Gastroesophageal sphincter (tissue), 4 donors: ENCODE measurements at regions not wholly inside any gene's neighbourhood (a gene's known extent, or its start where the extent isn't known, plus 50 kb on each side); places are given as distances from the start of the nearest gene placed in this dataset.

Source experiments
- ATAC-seq: fragments of 150-250 bp; one replicate; pipeline ENCODE4 v1.9.1; 2016; ENCODE audit warnings: mild to moderate bottlenecking, moderate library complexity
- H3K27ac ChIP-seq, 4 donors: fragments of 200-600 bp; sonication (generic) in 3 of 4; 1 replicate in 3 of 4; 2 replicates in 1 of 4; pipeline ENCODE4 v1.5.1; 2016 to 2019
- H3K27me3 ChIP-seq: fragments of 200-600 bp; sonication (generic); one replicate; pipeline ENCODE4 v1.5.1; 2019
- H3K36me3 ChIP-seq, 2 donors: fragments of 200-600 bp; sonication (generic); one replicate each; pipeline ENCODE4 v1.5.1; 2019; ENCODE audit warnings: control low read depth in 1 of 2
- H3K4me1 ChIP-seq, 3 donors: fragments of 200-600 bp; sonication (generic); 1 replicate in 2 of 3; 2 replicates in 1 of 3; pipeline ENCODE4 v1.5.1; 2016 to 2019; ENCODE audit warnings: control low read depth in 2 of 3
- H3K4me3 ChIP-seq, 2 donors: fragments of 200-600 bp; sonication (generic); one replicate each; pipeline ENCODE4 v1.5.1; 2019; ENCODE audit warnings: mild to moderate bottlenecking in 1 of 2, moderate library complexity in 1 of 2
- H3K9me3 ChIP-seq, 3 donors: fragments of 200-600 bp; sonication (generic); one replicate each; pipeline ENCODE4 v1.5.1; 2017 to 2019; ENCODE audit warnings: control low read depth in 2 of 3
- EP300 ChIP-seq: sonication (generic); formaldehyde crosslinking; IDR thresholded peaks from one replicate; pipeline ENCODE4 v1.6.1; 2017; ENCODE audit warnings: antibody characterized with exemption, mild to moderate bottlenecking
- POLR2A ChIP-seq, 2 donors: fragments of 450-650 bp; IDR thresholded peaks; one replicate each; pipeline ENCODE4 v1.6.1; 2017; ENCODE audit warnings: antibody characterized with exemption in 2 of 2, mild to moderate bottlenecking in 2 of 2, moderate library complexity in 1 of 2
- POLR2AphosphoS5 ChIP-seq: sonication (generic); formaldehyde crosslinking; IDR thresholded peaks from one replicate; pipeline ENCODE4 v1.6.1; 2017; ENCODE audit warnings: antibody characterized with exemption
- WGBS, 2 donors: methylation state at CpG; one replicate each; pipeline ENCODE4 v1.1.5; 2018; ENCODE audit warnings: low coverage in 1 of 2; 5-methylcytosine and 5-hydroxymethylcytosine counted together
- TF ChIP-seq, protein P1 (sequence below), 4 experiments: fragments of 200-600 bp in 2 of 4; fragments of 450-650 bp in 2 of 4; sonication (generic) in 1 of 4; IDR thresholded peaks; one replicate each; pipeline ENCODE4 v1.5.1; 2017 to 2019; ENCODE audit warnings: antibody characterized with exemption in 4 of 4, mild to moderate bottlenecking in 2 of 4, moderate library complexity in 2 of 4

DNA sequence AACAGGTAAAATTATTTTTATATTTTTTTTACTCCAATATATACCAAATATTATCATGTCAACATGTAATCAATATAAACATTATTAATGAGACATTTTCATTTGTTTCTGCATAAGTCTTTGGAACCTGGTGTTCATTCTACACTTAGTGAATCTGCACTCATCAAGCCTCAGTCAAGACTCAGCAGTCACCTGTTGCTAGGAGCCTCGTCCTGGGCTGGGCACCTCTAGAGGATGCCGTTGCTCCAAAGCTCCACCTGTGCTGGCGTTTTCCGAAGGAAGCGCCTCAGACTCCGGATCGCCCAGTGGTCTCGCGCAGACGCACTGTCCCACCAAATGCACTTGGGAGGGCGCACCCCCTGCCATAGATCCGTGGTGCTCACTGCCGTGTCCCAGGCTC lies 604.7 kb upstream of the MKI67 start:
- Histone ChIP-seq H3K36me3 (no peaks in the 10 kb centered on the region), H3K4me3 (no peak overlapping the region), H3K27ac (no peak overlapping the region), H3K9me3 (no peaks in the 10 kb centered on the region), H3K4me1 (no peaks in the 10 kb centered on the region), H3K27me3 (peaks cover 10% of the 10 kb centered on the region)
- no peak for TF ChIP-seq POLR2A (IDR thresholded peaks at IDR 0.05)
- no peak for TF ChIP-seq EP300
- TF ChIP-seq, protein P1, sequence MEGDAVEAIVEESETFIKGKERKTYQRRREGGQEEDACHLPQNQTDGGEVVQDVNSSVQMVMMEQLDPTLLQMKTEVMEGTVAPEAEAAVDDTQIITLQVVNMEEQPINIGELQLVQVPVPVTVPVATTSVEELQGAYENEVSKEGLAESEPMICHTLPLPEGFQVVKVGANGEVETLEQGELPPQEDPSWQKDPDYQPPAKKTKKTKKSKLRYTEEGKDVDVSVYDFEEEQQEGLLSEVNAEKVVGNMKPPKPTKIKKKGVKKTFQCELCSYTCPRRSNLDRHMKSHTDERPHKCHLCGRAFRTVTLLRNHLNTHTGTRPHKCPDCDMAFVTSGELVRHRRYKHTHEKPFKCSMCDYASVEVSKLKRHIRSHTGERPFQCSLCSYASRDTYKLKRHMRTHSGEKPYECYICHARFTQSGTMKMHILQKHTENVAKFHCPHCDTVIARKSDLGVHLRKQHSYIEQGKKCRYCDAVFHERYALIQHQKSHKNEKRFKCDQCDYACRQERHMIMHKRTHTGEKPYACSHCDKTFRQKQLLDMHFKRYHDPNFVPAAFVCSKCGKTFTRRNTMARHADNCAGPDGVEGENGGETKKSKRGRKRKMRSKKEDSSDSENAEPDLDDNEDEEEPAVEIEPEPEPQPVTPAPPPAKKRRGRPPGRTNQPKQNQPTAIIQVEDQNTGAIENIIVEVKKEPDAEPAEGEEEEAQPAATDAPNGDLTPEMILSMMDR (IDR thresholded peaks at IDR 0.05): no peak
- no peak for TF ChIP-seq POLR2AphosphoS5
- 96 to 100% methylated on average over 1 to 4 of the region's 13 CpGs for WGBS, 2 donors
- no peak for ATAC-seq

DNA sequence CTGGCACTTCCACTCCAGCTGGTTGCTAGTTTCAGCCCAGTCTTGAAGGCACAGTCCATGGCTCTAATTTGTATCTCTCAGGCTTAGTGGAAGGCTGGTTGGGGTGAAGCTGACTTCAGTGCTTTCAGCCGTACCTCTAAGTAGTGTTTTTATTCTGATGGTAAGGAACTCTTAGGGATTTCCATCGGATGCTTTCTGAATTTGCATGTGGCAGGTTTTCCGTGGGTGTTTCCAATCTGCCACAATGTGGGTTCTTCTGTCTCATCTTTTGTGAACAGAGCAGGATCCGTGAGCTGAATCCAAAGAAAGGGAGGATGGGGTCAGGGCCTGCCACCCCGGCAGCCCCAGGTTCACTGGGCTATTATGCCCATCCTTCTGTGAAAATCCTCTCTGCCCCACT lies 607.9 kb upstream of the MKI67 start:
- Histone ChIP-seq H3K4me3 (no peak overlapping the region), H3K4me1 (no peaks in the 10 kb centered on the region), H3K36me3 (no peaks in the 10 kb centered on the region), H3K27ac (no peak overlapping the region), H3K9me3 (no peaks in the 10 kb centered on the region), H3K27me3 (peaks cover 14% of the 10 kb centered on the region)
- ATAC-seq: no peak
- WGBS, 2 donors: 89 to 94% methylated on average over 3 of the region's 5 CpGs
- no peak for TF ChIP-seq POLR2A (IDR thresholded peaks at IDR 0.05)
- TF ChIP-seq, protein P1 (IDR thresholded peaks at IDR 0.05): no peak
- TF ChIP-seq POLR2AphosphoS5: no peak
- no peak for TF ChIP-seq EP300

DNA sequence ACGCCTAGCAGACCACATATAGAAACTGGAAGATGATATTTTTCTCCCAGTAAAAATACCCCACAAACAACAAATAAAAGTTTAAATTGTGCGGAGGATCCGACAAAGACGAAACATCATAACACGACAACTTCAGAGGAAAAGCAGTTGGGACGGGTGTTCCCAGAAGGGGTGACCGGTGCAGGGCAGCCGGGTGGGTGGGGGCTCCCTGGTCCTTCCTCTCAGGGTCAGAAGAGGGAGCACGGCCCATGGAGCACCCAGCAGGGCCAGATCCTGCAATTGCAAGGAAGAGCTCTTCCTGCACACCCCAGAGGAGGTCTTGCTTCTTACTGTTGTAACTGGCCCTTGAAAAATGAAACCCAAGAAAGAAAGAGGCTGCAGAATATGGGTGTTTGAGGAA lies 608.5 kb upstream of the MKI67 start:
- Histone ChIP-seq H3K36me3 (no peaks in the 10 kb centered on the region), H3K4me1 (no peaks in the 10 kb centered on the region), H3K4me3 (no peak overlapping the region), H3K27ac (no peak overlapping the region), H3K9me3 (no peaks in the 10 kb centered on the region), H3K27me3 (peaks cover 16% of the 10 kb centered on the region)
- no peak for TF ChIP-seq EP300
- TF ChIP-seq POLR2A (IDR thresholded peaks at IDR 0.05): no peak
- ATAC-seq: no peak
- 94 to 96% methylated on average over 5 to 7 of the region's 9 CpGs for WGBS, 2 donors

DNA sequence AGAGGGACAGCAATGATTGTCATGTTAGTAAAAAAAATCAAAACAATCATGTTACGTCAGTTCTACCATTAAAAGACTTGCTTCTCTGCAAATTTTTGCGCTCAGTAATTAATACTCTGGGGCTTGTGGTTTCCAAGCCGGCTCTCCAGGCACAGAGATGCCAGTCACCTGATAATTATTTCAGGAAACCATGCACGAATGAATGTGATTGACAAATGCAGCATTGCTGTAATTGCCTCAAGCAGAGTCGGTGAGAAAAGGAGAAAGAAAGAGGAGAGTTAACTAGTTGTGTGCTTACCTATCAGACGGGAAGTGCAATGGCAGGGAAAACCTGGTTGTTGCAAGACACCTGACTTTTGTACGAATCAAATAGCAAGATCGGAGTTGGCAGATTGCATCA lies 609.8 kb upstream of the MKI67 start:
- 65 to 75% methylated on average over 4 to 8 of the region's 8 CpGs for WGBS, 2 donors
- Histone ChIP-seq H3K4me3 (no peak overlapping the region), H3K4me1 (no peaks in the 10 kb centered on the region), H3K27me3 (peaks cover 23% of the 10 kb centered on the region), H3K9me3 (no peaks in the 10 kb centered on the region), H3K27ac (no peak overlapping the region), H3K36me3 (no peaks in the 10 kb centered on the region)
- TF ChIP-seq, protein P1 (IDR thresholded peaks at IDR 0.05): no peak
- no peak for TF ChIP-seq EP300
- TF ChIP-seq POLR2A (IDR thresholded peaks at IDR 0.05): no peak
- no peak for TF ChIP-seq POLR2AphosphoS5
- no peak for ATAC-seq

DNA sequence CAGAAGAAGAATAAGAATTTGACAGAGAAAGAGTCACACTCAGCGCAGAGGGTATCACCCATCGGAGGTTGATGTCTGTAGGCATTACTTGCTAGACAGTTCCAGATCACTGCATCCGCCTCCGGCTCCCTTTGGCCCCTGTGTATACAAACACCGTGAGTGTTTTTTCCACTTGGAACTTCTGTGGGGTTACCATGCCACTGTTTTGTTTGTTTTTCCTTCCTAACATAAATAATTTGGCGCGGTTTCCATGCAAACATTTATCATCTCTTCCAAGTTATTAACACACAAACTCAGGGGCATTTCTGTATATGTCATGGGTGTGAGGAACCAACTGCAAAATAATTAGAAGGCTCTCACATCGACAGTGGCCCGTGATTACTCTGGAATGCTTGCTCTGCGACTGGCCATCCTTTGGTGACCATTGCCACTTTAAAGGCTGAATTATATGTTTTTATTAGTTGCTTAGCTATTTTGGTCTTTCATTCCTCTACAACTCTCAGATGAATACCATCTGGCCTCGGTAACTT lies 612.2 kb upstream of the MKI67 start:
- no peaks in the 10 kb centered on the region for H3K36me3 ChIP-seq
- H3K27ac ChIP-seq: no peak overlapping the region
- 42 to 53% methylated on average over 11 of the region's 11 CpGs for WGBS, 2 donors
- TF ChIP-seq POLR2AphosphoS5 (no peak), EP300 (no peak)
- TF ChIP-seq, protein P1 (IDR thresholded peaks at IDR 0.05): no peak
- ATAC-seq: no peak
- H3K9me3 ChIP-seq: no peaks in the 10 kb centered on the region
- H3K4me1 ChIP-seq: no peaks in the 10 kb centered on the region
- no peak overlapping the region for H3K4me3 ChIP-seq
- H3K27me3 ChIP-seq: peaks cover 33% of the 10 kb centered on the region
